ENCODE measurements at regions not wholly inside any gene's neighbourhood (a gene's known extent, or its start where the extent isn't known, plus 50 kb on each side); places are given as distances from the start of the nearest gene placed in this dataset.

- no peak for TF ChIP-seq CTCF (conservative IDR thresholded peaks at IDR 0.05)
- TF ChIP-seq ZFX (IDR thresholded peaks at IDR 0.05) = no peak
Measured at GRCh38 chr20:51238675-51239305, 215.9 kb upstream of the KCNG1 start.

Data from C4-2B (cell line).